ENCODE measurements at regions not wholly inside any gene's neighbourhood (a gene's known extent, or its start where the extent isn't known, plus 50 kb on each side); places are given as distances from the start of the nearest gene placed in this dataset.
"Not testable (repeated sequence)": the region's sequence is repeated elsewhere in the genome, so short reads cannot be mapped to it uniquely, and the experiment has no call there.

DNA sequence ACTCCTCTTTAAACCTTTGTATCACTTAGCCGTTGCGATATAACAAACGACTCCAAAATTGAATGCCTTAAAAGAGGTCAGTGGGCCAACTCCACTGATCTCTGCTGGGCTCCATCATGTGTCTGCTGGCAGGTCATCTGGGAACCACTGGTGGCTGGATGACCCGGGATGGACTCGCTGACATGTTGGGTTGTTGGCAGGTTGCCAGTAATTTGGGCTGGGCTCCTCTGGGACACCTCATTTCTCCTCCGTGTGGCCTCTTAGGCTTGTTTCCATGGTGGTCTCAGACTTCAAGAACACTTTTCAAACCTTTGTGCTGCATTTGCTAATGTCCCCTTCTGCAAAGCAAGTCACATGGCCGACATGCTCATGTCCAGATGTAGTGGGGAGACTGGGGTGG, 139.3 kb upstream of the POU3F1 start:
- H3K9ac ChIP-seq (ENCODE audit: low read length) = no peak overlapping the region
- H2AFZ ChIP-seq (ENCODE audit: low read length) = no peak overlapping the region
- no peak for TF ChIP-seq EZH2 (IDR thresholded peaks at IDR 0.05; ENCODE audit: borderline replicate concordance, low read length)
- H3K9me2 ChIP-seq (ENCODE audit: low read depth, low read length) = no peaks in the 10 kb centered on the region
- H3K27ac ChIP-seq (ENCODE audit: low read depth, low read length, poor library complexity, severe bottlenecking) = no peak overlapping the region
- no peaks in the 10 kb centered on the region for H3K36me3 ChIP-seq (ENCODE audit: insufficient read depth, low read length)
- no peaks in the 10 kb centered on the region for H3K9me3 ChIP-seq (ENCODE audit: low read length)
- no peaks in the 10 kb centered on the region for H3K27me3 ChIP-seq (ENCODE audit: insufficient read depth, low read length)
- H3K79me2 ChIP-seq (ENCODE audit: insufficient read depth, low read length) = no peaks in the 10 kb centered on the region
- no peaks in the 10 kb centered on the region for H3F3A ChIP-seq (ENCODE audit: insufficient read depth, low read length)
- H3K4me3 ChIP-seq (ENCODE audit: low read depth, low read length, poor library complexity, severe bottlenecking) = no peak overlapping the region
- no peaks in the 10 kb centered on the region for H3K4me1 ChIP-seq (ENCODE audit: insufficient read depth, low read length, severe bottlenecking)
- no peak overlapping the region for H3K4me2 ChIP-seq (ENCODE audit: low read length)
- no peaks in the 10 kb centered on the region for H4K20me1 ChIP-seq (ENCODE audit: insufficient read depth, low read length)

DNA sequence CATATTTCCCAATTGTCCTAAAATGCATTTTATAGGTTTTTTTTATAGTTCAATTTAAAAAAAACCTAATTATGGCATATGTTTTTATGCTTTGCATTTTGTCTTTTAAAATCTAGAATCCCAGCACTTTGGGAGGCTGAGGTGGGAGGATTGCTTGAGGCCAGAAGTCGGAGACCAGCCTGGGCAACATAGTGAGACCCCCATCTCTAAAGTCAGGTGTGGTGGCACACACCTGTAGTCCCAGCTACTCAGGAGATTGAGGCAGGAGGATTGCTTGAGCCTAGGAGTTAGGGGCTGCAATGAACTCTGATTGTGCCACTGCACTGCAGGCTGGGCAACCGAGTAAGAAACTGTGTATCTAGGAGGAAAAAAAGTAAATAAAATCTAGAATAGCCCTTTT, 137.2 kb upstream of the POU3F1 start:
- no peaks in the 10 kb centered on the region for H3F3A ChIP-seq (ENCODE audit: insufficient read depth, low read length)

DNA sequence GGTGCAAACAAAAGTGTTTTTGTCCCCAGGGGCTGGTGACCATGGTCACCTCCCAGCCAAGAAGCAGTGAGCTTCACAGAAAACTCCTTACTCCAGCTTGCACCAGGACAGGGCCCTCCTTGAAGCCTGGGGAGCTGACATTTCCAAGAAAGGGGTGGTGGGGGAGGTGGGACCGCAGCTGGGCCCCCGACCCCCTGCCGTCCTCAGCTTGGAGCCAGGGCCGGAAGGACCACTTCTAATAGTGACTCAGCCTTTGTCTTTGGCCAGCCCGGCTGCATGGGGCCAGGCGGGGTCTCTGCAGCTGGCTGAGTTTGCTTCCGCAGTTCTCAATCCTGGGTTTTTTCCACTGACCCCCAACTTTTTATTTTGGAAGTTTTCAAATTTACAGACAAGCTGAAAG, 136.5 kb upstream of the POU3F1 start:
- Histone ChIP-seq H3K9ac (ENCODE audit: low read length) (no peak overlapping the region), H3K9me2 (ENCODE audit: low read depth, low read length) (no peaks in the 10 kb centered on the region), H3K36me3 (ENCODE audit: insufficient read depth, low read length) (no peaks in the 10 kb centered on the region), H3K9me3 (ENCODE audit: low read length) (no peaks in the 10 kb centered on the region), H3K27ac (ENCODE audit: low read depth, low read length, poor library complexity, severe bottlenecking) (no peak overlapping the region), H3K79me2 (ENCODE audit: insufficient read depth, low read length) (no peaks in the 10 kb centered on the region), H3F3A (ENCODE audit: insufficient read depth, low read length) (no peaks in the 10 kb centered on the region), H4K20me1 (ENCODE audit: insufficient read depth, low read length) (no peaks in the 10 kb centered on the region), H2AFZ (ENCODE audit: low read length) (no peak overlapping the region), H3K4me2 (ENCODE audit: low read length) (no peak overlapping the region), H3K27me3 (ENCODE audit: insufficient read depth, low read length) (no peaks in the 10 kb centered on the region), H3K4me1 (ENCODE audit: insufficient read depth, low read length, severe bottlenecking) (no peaks in the 10 kb centered on the region), H3K4me3 (ENCODE audit: low read depth, low read length, poor library complexity, severe bottlenecking) (no peak overlapping the region)
- TF ChIP-seq, protein P1, sequence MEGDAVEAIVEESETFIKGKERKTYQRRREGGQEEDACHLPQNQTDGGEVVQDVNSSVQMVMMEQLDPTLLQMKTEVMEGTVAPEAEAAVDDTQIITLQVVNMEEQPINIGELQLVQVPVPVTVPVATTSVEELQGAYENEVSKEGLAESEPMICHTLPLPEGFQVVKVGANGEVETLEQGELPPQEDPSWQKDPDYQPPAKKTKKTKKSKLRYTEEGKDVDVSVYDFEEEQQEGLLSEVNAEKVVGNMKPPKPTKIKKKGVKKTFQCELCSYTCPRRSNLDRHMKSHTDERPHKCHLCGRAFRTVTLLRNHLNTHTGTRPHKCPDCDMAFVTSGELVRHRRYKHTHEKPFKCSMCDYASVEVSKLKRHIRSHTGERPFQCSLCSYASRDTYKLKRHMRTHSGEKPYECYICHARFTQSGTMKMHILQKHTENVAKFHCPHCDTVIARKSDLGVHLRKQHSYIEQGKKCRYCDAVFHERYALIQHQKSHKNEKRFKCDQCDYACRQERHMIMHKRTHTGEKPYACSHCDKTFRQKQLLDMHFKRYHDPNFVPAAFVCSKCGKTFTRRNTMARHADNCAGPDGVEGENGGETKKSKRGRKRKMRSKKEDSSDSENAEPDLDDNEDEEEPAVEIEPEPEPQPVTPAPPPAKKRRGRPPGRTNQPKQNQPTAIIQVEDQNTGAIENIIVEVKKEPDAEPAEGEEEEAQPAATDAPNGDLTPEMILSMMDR (IDR thresholded peaks at IDR 0.05; ENCODE audit: low read length) = no peak
- no peak for TF ChIP-seq EZH2 (IDR thresholded peaks at IDR 0.05; ENCODE audit: borderline replicate concordance, low read length)

More for the DNA sequence above, 137.2 kb upstream of the POU3F1 start:
- Histone ChIP-seq H4K20me1 (ENCODE audit: insufficient read depth, low read length) (no peaks in the 10 kb centered on the region), H3K9me3 (ENCODE audit: low read length) (no peaks in the 10 kb centered on the region), H3K9ac (ENCODE audit: low read length) (no peak overlapping the region), H3K27ac (ENCODE audit: low read depth, low read length, poor library complexity, severe bottlenecking) (no peak overlapping the region), H3K36me3 (ENCODE audit: insufficient read depth, low read length) (no peaks in the 10 kb centered on the region), H2AFZ (ENCODE audit: low read length) (no peak overlapping the region), H3K4me3 (ENCODE audit: low read depth, low read length, poor library complexity, severe bottlenecking) (no peak overlapping the region), H3K79me2 (ENCODE audit: insufficient read depth, low read length) (no peaks in the 10 kb centered on the region), H3K9me2 (ENCODE audit: low read depth, low read length) (no peaks in the 10 kb centered on the region), H3K4me1 (ENCODE audit: insufficient read depth, low read length, severe bottlenecking) (no peaks in the 10 kb centered on the region), H3K27me3 (ENCODE audit: insufficient read depth, low read length) (no peaks in the 10 kb centered on the region), H3K4me2 (ENCODE audit: low read length) (no peak overlapping the region)
- TF ChIP-seq, protein P1 (IDR thresholded peaks at IDR 0.05; ENCODE audit: low read length) = no peak
- no peak for TF ChIP-seq EZH2 (IDR thresholded peaks at IDR 0.05; ENCODE audit: borderline replicate concordance, low read length)

GRCh38 chr1:38180388-38180787, 133.8 kb upstream of the POU3F1 start:
- H3K4me2 ChIP-seq (ENCODE audit: low read length); H2AFZ ChIP-seq (ENCODE audit: low read length); H3K9me2 ChIP-seq (ENCODE audit: low read depth, low read length); H3K4me1 ChIP-seq (ENCODE audit: insufficient read depth, low read length, severe bottlenecking); H3K79me2 ChIP-seq (ENCODE audit: insufficient read depth, low read length); H3K4me3 ChIP-seq (ENCODE audit: low read depth, low read length, poor library complexity, severe bottlenecking); H3F3A ChIP-seq (ENCODE audit: insufficient read depth, low read length); H3K9ac ChIP-seq (ENCODE audit: low read length); H3K9me3 ChIP-seq (ENCODE audit: low read length); H3K27me3 ChIP-seq (ENCODE audit: insufficient read depth, low read length); H3K27ac ChIP-seq (ENCODE audit: low read depth, low read length, poor library complexity, severe bottlenecking); H4K20me1 ChIP-seq (ENCODE audit: insufficient read depth, low read length); H3K36me3 ChIP-seq (ENCODE audit: insufficient read depth, low read length): not testable (repeated sequence)

Data from OCI-LY1 (cell line).